H7 (cell line): ENCODE measurements at regions not wholly inside any gene's neighbourhood (a gene's known extent, or its start where the extent isn't known, plus 50 kb on each side); places are given as distances from the start of the nearest gene placed in this dataset.

Experiments
- DNase-seq: peaks from one replicate; pipeline ENCODE4 v3.0.0; 2012
- H3K27me3 ChIP-seq: 2 replicates; pipeline ENCODE4 v1.6.0; 2011; ENCODE audit warnings: mild to moderate bottlenecking, low read length; ENCODE audit not compliant: control insufficient read depth, insufficient read depth
- H3K36me3 ChIP-seq: replicated peaks from 2 replicates; pipeline ENCODE4 v1.5.1; 2011; ENCODE audit warnings: low read length; ENCODE audit not compliant: control insufficient read depth, insufficient read depth
- H3K4me3 ChIP-seq: 2 replicates; pipeline ENCODE4 v1.5.1; 2011; ENCODE audit warnings: low read depth, mild to moderate bottlenecking, control low read depth, low read length, moderate library complexity; ENCODE audit not compliant: insufficient read depth

- DNase-seq = peak; percentile 5
Measured at GRCh38 chr2:35343135-35343534, 1012.4 kb upstream of the CRIM1 start.

GRCh38 chr2:35339211-35339610 is 1016.4 kb upstream of the CRIM1 start:
- Histone ChIP-seq H3K36me3 (no peaks in the 10 kb centered on the region), H3K4me3 (no peak overlapping the region), H3K27me3 (no peaks in the 10 kb centered on the region)
- DNase-seq = no peak

More at GRCh38 chr2:35343135-35343534, 1012.4 kb upstream of the CRIM1 start:
- Histone ChIP-seq H3K4me3 (no peak overlapping the region), H3K36me3 (no peaks in the 10 kb centered on the region), H3K27me3 (no peaks in the 10 kb centered on the region)

GRCh38 chr2:35337922-35338321 is 1017.7 kb upstream of the CRIM1 start:
- DNase-seq = no peak
- H3K27me3 ChIP-seq = no peaks in the 10 kb centered on the region
- no peak overlapping the region for H3K4me3 ChIP-seq
- no peaks in the 10 kb centered on the region for H3K36me3 ChIP-seq

GRCh38 chr2:35314049-35314448 is 1041.5 kb upstream of the CRIM1 start:
- DNase-seq = no peak
- no peak overlapping the region for H3K4me3 ChIP-seq
- no peaks in the 10 kb centered on the region for H3K27me3 ChIP-seq
- H3K36me3 ChIP-seq = no peaks in the 10 kb centered on the region

GRCh38 chr2:35301369-35301768 is 1054.2 kb upstream of the CRIM1 start:
- Histone ChIP-seq H3K36me3 (no peaks in the 10 kb centered on the region), H3K4me3 (no peak overlapping the region), H3K27me3 (no peaks in the 10 kb centered on the region)
- DNase-seq = no peak

- no peaks in the 10 kb centered on the region for H3K27me3 ChIP-seq
- no peak for DNase-seq
- no peak overlapping the region for H3K4me3 ChIP-seq
- H3K36me3 ChIP-seq = no peaks in the 10 kb centered on the region
Measured at GRCh38 chr2:35298493-35298892, 1057.1 kb upstream of the CRIM1 start.

DNA sequence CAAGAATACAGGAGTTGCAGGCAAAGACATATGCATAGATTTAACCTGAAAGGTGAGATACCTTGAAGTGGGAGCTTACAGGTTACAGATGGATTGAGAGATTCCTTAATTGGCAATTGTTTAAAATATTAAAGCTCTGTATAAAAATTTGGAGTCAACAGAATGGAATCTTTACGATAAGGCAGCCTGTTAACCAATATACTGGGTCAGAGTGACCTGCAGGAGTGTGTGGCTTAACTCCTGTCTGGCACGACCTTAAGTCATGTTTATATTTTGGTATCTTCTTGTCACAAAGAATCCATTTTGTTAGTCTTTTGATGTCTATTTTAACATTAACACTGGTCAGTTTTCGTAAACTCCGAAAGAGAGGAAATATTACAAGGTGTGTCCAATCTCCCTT is 1058.2 kb upstream of the CRIM1 start:
- Histone ChIP-seq H3K36me3 (no peaks in the 10 kb centered on the region), H3K27me3 (no peaks in the 10 kb centered on the region)
- DNase-seq = no peak

DNA sequence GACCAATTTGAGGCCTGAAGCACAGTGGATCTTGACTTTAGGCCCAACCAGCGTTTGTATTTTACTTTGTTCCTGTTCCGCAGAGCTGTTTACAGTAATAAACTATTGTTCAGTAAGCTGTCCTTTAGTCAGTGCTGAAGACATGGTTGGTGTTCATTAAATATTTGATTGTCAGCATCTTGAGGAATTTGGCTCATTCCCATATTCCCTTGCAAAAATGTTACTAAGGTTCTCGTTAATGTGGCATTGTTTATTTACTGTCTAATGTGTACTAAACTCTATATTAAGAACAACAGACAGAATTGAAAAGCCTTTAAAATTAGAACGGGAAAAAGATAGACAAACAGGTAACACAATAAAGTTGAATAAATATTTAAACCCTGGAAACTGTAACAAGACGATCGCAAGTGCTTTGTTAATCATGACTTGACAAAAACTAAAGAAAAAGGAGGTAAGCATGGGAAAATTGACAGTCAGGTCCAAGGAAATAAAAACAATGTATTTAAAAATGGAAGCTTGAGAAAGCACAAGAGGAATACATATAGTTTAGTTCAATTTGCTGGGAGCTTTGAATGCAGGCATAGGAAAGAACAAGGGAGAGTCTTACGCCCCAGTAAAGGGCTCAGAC is 1060.8 kb upstream of the CRIM1 start:
- no peaks in the 10 kb centered on the region for H3K36me3 ChIP-seq
- no peaks in the 10 kb centered on the region for H3K27me3 ChIP-seq

More for the DNA sequence above, 1058.2 kb upstream of the CRIM1 start:
- no peak overlapping the region for H3K4me3 ChIP-seq

GRCh38 chr2:35293261-35293660 is 1062.3 kb upstream of the CRIM1 start:
- Histone ChIP-seq H3K4me3 (no peak overlapping the region), H3K27me3 (no peaks in the 10 kb centered on the region), H3K36me3 (no peaks in the 10 kb centered on the region)
- no peak for DNase-seq

More for the DNA sequence above, 1060.8 kb upstream of the CRIM1 start:
- no peak for DNase-seq
- no peak overlapping the region for H3K4me3 ChIP-seq

- no peak for DNase-seq
- no peaks in the 10 kb centered on the region for H3K27me3 ChIP-seq
- H3K4me3 ChIP-seq = no peak overlapping the region
- H3K36me3 ChIP-seq = no peaks in the 10 kb centered on the region
Measured at GRCh38 chr2:35292199-35292598, 1063.4 kb upstream of the CRIM1 start.

- Histone ChIP-seq H3K4me3 (no peak overlapping the region), H3K27me3 (no peaks in the 10 kb centered on the region), H3K36me3 (no peaks in the 10 kb centered on the region)
- DNase-seq = no peak
Measured at GRCh38 chr2:35281702-35282101, 1073.9 kb upstream of the CRIM1 start.

GRCh38 chr2:35255826-35256225 is 1099.8 kb upstream of the CRIM1 start:
- no peak for DNase-seq

DNA sequence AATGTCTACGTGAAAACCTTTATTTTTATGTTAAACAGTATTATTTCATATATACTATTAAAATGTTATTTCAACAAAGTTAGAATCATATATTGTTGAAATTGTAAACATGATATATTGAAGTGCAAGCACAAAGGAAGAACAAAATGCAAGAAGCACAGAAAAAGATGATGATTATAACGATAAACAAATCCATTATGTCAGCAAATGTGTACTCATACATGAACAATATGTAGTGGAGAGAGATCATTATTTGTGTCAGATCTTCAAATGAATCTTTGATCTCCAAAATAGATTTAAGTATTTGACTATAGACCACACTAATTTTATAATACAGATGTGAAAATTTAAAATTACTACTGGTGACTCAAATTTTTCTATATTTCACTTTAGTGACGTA is 1104.4 kb upstream of the CRIM1 start:
- no peak for DNase-seq
- no peak overlapping the region for H3K4me3 ChIP-seq
- no peaks in the 10 kb centered on the region for H3K36me3 ChIP-seq
- no peaks in the 10 kb centered on the region for H3K27me3 ChIP-seq

More at GRCh38 chr2:35255826-35256225, 1099.8 kb upstream of the CRIM1 start:
- Histone ChIP-seq H3K36me3 (no peaks in the 10 kb centered on the region), H3K27me3 (no peaks in the 10 kb centered on the region), H3K4me3 (no peak overlapping the region)

GRCh38 chr2:35246702-35247101 is 1108.9 kb upstream of the CRIM1 start:
- DNase-seq = no peak
- H3K36me3 ChIP-seq = no peaks in the 10 kb centered on the region
- H3K4me3 ChIP-seq = no peak overlapping the region
- no peaks in the 10 kb centered on the region for H3K27me3 ChIP-seq

GRCh38 chr2:35228584-35228983 is 1127.0 kb upstream of the CRIM1 start:
- no peak overlapping the region for H3K4me3 ChIP-seq
- DNase-seq = peak; percentile 2
- no peaks in the 10 kb centered on the region for H3K27me3 ChIP-seq
- no peaks in the 10 kb centered on the region for H3K36me3 ChIP-seq

DNA sequence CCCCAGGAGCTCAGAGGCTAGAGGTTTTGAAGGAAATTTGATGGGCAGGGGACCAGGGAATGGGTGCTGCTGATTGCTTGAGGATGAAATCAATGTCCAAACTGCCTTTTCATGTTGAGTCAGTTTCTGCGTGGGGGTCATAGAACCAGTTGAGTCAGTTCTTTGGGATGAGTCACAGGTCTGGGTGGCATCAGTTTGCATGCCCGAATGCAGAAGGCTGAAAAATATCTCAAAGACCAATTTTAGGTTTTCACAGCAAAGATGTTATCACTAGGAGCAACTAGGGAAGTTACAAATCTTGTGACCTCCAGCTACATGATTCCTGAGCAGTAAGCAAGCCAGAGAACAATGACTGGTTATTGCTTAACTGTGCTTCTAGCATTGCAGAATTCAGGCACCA is 1135.1 kb upstream of the CRIM1 start:
- no peak overlapping the region for H3K4me3 ChIP-seq
- no peak for DNase-seq

More for the DNA sequence above, 1135.1 kb upstream of the CRIM1 start:
- Histone ChIP-seq H3K36me3 (no peaks in the 10 kb centered on the region), H3K27me3 (no peaks in the 10 kb centered on the region)
